ENCODE measurements at regions not wholly inside any gene's neighbourhood (a gene's known extent, or its start where the extent isn't known, plus 50 kb on each side); places are given as distances from the start of the nearest gene placed in this dataset.

- TF ChIP-seq PATZ1 (tag by site-specific recombination; IDR thresholded peaks at IDR 0.05) (no peak), ZNF311 (tag by site-specific recombination; IDR thresholded peaks at IDR 0.05; ENCODE audit: borderline replicate concordance) (no peak)
These were observed 533.2 kb upstream of the POM121L12 start (continued) for GRCh38 chr7:52502281-52502680.

DNA sequence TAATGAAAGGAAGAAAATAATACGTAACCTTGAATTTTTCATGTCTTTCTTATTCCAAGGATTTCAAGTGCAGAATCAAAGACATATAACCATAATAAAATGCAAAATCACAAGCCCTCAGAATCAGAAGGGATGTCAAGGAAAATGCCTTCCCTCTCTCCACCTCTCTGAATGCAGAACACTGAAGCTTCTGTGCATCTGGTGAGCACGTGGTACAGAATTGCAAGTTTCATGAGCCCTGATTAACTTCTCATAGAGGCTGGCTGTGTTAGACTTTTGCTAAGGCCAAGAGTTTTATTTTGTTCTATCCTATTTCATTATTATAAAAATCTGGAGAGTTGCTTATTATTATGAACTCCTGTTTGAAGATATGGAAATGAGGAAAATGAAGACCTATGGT, 533.7 kb upstream of the POM121L12 start:
- TF ChIP-seq KLF10 (tag by site-specific recombination; IDR thresholded peaks at IDR 0.05), result no peak
- no peak for TF ChIP-seq ZSCAN23 (tag by site-specific recombination; IDR thresholded peaks at IDR 0.05)
- no peak for TF ChIP-seq ZNF274 (IDR thresholded peaks at IDR 0.05; ENCODE audit: low read length)
- no peak for TF ChIP-seq ZNF274 (tag by site-specific recombination; IDR thresholded peaks at IDR 0.05; ENCODE audit: borderline replicate concordance)
- TF ChIP-seq ZNF600 (tag by site-specific recombination; IDR thresholded peaks at IDR 0.05), result no peak
- TF ChIP-seq PATZ1 (tag by site-specific recombination; IDR thresholded peaks at IDR 0.05), result no peak
- no peak for TF ChIP-seq MZF1 (tag by site-specific recombination; IDR thresholded peaks at IDR 0.05; ENCODE audit: borderline replicate concordance)
- TF ChIP-seq RBAK (tag by site-specific recombination; IDR thresholded peaks at IDR 0.05), result no peak
- TF ChIP-seq YY1 (tag by site-specific recombination; IDR thresholded peaks at IDR 0.05), result no peak
- no peak for TF ChIP-seq BCL6B (tag by site-specific recombination; IDR thresholded peaks at IDR 0.05)
- no peak for TF ChIP-seq ZNF76 (tag by site-specific recombination; IDR thresholded peaks at IDR 0.05; ENCODE audit: borderline replicate concordance, low read depth)
- TF ChIP-seq FEZF1 (tag by site-specific recombination; IDR thresholded peaks at IDR 0.05), result no peak
- TF ChIP-seq, protein P1, sequence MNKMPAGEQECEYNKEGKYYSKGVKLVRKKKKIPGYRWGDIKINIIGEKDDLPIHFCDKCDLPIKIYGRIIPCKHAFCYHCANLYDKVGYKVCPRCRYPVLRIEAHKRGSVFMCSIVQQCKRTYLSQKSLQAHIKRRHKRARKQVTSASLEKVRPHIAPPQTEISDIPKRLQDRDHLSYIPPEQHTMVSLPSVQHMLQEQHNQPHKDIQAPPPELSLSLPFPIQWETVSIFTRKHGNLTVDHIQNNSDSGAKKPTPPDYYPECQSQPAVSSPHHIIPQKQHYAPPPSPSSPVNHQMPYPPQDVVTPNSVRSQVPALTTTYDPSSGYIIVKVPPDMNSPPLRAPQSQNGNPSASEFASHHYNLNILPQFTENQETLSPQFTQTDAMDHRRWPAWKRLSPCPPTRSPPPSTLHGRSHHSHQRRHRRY (tag by site-specific recombination; IDR thresholded peaks at IDR 0.05), result no peak
- TF ChIP-seq ZBTB20 (tag by site-specific recombination; IDR thresholded peaks at IDR 0.05), result no peak
- TF ChIP-seq KLF1 (tag by site-specific recombination; IDR thresholded peaks at IDR 0.05), result no peak
- no peak for TF ChIP-seq ZNF837 (tag by site-specific recombination; IDR thresholded peaks at IDR 0.05)
- no peak for TF ChIP-seq ZNF302 (tag by site-specific recombination; IDR thresholded peaks at IDR 0.05; ENCODE audit: low read depth)
- no peak for TF ChIP-seq ZNF449 (tag by site-specific recombination; IDR thresholded peaks at IDR 0.05)
- H3K27ac ChIP-seq (ENCODE audit: extremely low read depth, low read depth, low read length), result no peak overlapping the region
- H3K9me3 ChIP-seq (ENCODE audit: control insufficient read depth, insufficient read depth, low read depth, low read length), result no peaks in the 10 kb centered on the region
- CTCF ChIA-PET, result no interaction called here
- H3K4me3 ChIP-seq (ENCODE audit: low read depth, low read length), result no peak overlapping the region
- H3K4me1 ChIP-seq (ENCODE audit: control insufficient read depth, insufficient read depth, low read length), result no peaks in the 10 kb centered on the region
- POLR2A ChIA-PET, result no interaction called here
- no peaks in the 10 kb centered on the region for H3K36me3 ChIP-seq (ENCODE audit: control insufficient read depth in 2 of 2, insufficient read depth in 1 of 2, low read length in 2 of 2)

Data from HEK293 (cell line).